Neural crest cell (in vitro differentiated cells): ENCODE measurements at regions not wholly inside any gene's neighbourhood (a gene's known extent, or its start where the extent isn't known, plus 50 kb on each side); places are given as distances from the start of the nearest gene placed in this dataset.
A peak's percentile ranks its signal among the peaks of the same experiment; 100 is the strongest.
"Not testable (repeated sequence)": the region's sequence is repeated elsewhere in the genome, so short reads cannot be mapped to it uniquely, and the experiment has no call there.

Source experiments
- DNase-seq: peaks from one replicate; pipeline ENCODE4 v3.0.0; 2021; ENCODE audit warnings: low read depth, mixed read lengths, low spot score
- H3K27ac Mint-ChIP-seq: one replicate; pipeline ENCODE4 v1.8.0; 2021; ENCODE audit warnings: mild to moderate bottlenecking, mixed read lengths; ENCODE audit not compliant: unreplicated experiment
- H3K27me3 Mint-ChIP-seq: 2 replicates; pipeline ENCODE4 v1.8.0; 2021; ENCODE audit warnings: low read depth, mild to moderate bottlenecking, mixed read lengths
- H3K36me3 Mint-ChIP-seq: 2 replicates; pipeline ENCODE4 v1.8.0; 2021; ENCODE audit warnings: low read depth, mild to moderate bottlenecking, mixed read lengths
- H3K4me1 Mint-ChIP-seq: 2 replicates; pipeline ENCODE4 v1.8.0; 2021; ENCODE audit warnings: mixed read lengths
- H3K4me3 Mint-ChIP-seq: one replicate; pipeline ENCODE4 v1.8.0; 2021; ENCODE audit warnings: mild to moderate bottlenecking, mixed read lengths
- H3K9me3 Mint-ChIP-seq: 2 replicates; pipeline ENCODE4 v1.8.0; 2021; ENCODE audit warnings: mixed read lengths
- TF ChIP-seq, protein P1 (sequence below): fragments of 200-600 bp; sonication (generic); conservative IDR thresholded peaks from 2 replicates; pipeline ENCODE4 v1.5.0; 2021; ENCODE audit warnings: antibody characterized with exemption, mild to moderate bottlenecking

DNA sequence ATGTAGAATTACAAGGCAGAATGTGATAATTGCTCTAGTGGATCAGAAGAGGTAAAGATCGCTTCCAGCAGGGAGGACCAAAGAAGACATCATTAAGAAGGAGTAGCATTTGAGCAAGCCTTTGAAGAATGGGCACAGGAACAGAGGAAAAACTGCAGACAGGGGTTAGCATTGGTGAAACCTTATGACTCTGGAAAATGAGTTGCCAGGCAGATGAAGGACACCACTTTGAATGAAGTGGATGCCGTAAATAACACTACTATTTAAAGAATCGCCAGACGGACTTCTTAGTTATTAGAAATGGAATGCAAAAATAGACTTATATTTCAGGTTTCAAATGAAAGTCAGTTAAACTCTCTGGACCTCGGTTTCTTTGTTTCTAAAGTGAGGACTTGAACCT is 727.7 kb downstream of the USP25 start:
- Mint-ChIP-seq H3K27me3 (no peaks in the 10 kb centered on the region), H3K9me3 (peaks cover 5% of the 10 kb centered on the region), H3K27ac (peak overlapping the region; percentile 6), H3K36me3 (peaks cover 3% of the 10 kb centered on the region), H3K4me1 (peaks cover 13% of the 10 kb centered on the region), H3K4me3 (no peak overlapping the region)
- DNase-seq, result no peak
- TF ChIP-seq, protein P1, sequence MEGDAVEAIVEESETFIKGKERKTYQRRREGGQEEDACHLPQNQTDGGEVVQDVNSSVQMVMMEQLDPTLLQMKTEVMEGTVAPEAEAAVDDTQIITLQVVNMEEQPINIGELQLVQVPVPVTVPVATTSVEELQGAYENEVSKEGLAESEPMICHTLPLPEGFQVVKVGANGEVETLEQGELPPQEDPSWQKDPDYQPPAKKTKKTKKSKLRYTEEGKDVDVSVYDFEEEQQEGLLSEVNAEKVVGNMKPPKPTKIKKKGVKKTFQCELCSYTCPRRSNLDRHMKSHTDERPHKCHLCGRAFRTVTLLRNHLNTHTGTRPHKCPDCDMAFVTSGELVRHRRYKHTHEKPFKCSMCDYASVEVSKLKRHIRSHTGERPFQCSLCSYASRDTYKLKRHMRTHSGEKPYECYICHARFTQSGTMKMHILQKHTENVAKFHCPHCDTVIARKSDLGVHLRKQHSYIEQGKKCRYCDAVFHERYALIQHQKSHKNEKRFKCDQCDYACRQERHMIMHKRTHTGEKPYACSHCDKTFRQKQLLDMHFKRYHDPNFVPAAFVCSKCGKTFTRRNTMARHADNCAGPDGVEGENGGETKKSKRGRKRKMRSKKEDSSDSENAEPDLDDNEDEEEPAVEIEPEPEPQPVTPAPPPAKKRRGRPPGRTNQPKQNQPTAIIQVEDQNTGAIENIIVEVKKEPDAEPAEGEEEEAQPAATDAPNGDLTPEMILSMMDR, result no peak

DNA sequence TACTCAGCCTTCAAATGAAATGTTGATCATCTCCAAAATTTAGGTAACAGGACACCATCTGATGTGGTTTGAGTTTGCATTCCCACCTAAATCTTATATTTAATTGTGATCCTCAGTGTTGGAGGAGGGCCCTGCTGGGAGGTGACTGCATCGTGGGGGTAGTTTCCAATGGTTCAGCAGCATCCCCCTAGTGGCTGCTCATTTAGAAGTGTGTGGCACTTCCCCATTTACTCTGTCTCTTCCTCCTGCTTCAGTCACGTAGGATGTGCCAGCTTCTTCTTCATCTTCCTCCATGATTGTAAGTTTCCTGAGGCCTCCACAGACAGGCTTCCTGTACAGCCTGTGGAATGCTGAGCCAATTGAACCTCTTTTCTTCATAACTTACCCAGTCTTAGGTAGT is 731.2 kb downstream of the USP25 start:
- Mint-ChIP-seq H3K9me3 (peaks cover 13% of the 10 kb centered on the region), H3K4me1 (peaks cover 5% of the 10 kb centered on the region), H3K27ac (no peak overlapping the region), H3K27me3 (no peaks in the 10 kb centered on the region), H3K36me3 (peaks cover 11% of the 10 kb centered on the region), H3K4me3 (no peak overlapping the region)
- no peak for DNase-seq
- TF ChIP-seq, protein P1, result no peak

DNA sequence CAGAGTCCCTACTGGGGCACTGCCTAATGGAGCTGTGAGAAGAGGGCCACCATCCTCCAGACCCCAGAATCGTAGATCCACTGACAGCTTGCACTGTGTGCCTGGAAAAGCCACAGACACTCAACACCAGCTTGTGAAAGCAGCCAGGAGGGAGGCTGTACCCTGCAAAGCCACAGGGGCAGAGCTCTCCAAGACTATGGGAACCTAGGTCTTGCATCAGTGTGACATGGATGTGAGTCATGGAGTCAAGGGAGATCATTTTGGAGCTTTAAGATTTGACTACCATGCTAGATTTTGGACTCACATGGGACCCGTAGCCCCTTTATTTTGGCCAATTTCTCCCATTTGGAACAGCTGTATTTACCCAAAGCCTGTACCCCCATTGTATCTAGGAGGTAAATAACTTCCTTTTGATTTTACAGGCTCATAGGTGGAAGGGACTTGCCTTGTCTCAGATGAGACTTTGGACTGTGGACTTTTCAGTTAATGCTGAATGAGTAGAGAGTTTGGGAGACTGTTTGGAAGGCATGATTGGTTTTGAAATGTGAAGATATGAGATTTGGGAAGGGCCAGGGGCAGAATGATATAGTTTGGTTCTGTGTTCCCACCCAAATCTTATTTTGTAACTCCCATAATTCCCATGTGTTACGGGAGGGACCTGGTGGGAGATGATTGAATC is 734.6 kb downstream of the USP25 start:
- Mint-ChIP-seq H3K27ac (peak overlapping the region; percentile 24), H3K36me3 (peaks cover 11% of the 10 kb centered on the region), H3K9me3 (peaks cover 13% of the 10 kb centered on the region)
- not testable (repeated sequence) for DNase-seq, H3K4me3 Mint-ChIP-seq, H3K4me1 Mint-ChIP-seq, H3K27me3 Mint-ChIP-seq

DNA sequence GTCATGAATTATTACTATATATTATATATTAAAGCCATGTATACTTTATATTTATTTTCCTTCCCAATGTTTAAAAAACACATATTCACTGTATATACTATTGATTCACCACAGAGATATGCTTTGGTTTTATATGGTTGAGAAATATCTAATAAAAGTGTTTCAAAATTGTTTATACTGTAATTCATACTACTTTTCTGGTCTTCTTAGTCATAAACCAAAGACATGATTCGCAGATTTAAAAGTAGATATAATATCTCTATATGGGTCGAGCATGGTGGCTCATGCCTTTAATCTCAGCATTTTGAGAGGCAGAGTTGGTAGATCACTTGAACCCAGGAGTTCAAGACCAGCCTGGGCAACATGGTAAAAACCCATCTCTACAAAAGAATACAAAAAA is 738.4 kb downstream of the USP25 start:
- DNase-seq, result no peak
- Mint-ChIP-seq H3K4me3 (no peak overlapping the region), H3K27me3 (no peaks in the 10 kb centered on the region), H3K9me3 (peaks cover 4% of the 10 kb centered on the region), H3K36me3 (peaks cover 4% of the 10 kb centered on the region), H3K27ac (no peak overlapping the region), H3K4me1 (no peaks in the 10 kb centered on the region)
- TF ChIP-seq, protein P1, result no peak

DNA sequence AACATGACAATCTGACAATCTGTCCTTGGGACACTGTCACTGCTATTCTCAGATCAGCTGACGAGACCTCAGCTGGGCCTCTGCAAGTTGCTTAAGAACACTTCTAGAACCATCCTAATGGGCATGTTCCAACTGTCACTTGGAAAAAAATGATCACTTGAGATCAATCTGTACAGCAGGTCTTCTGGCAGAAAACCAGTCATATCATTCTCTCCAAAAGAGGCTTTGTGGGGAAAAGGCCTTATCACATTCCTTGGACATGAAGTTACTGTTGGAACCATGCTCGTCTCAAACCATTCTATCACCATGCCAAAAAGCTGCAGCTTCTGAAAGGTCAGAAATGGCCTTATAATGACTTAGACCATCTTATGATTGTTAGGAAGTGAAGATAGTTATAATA is 744.2 kb downstream of the USP25 start:
- no peak overlapping the region for H3K4me3 Mint-ChIP-seq
- H3K4me1 Mint-ChIP-seq, result no peaks in the 10 kb centered on the region
- peaks cover 6% of the 10 kb centered on the region for H3K36me3 Mint-ChIP-seq
- H3K27me3 Mint-ChIP-seq, result no peaks in the 10 kb centered on the region
- TF ChIP-seq, protein P1, result no peak
- no peak overlapping the region for H3K27ac Mint-ChIP-seq
- H3K9me3 Mint-ChIP-seq, result peaks cover 6% of the 10 kb centered on the region
- DNase-seq, result no peak

DNA sequence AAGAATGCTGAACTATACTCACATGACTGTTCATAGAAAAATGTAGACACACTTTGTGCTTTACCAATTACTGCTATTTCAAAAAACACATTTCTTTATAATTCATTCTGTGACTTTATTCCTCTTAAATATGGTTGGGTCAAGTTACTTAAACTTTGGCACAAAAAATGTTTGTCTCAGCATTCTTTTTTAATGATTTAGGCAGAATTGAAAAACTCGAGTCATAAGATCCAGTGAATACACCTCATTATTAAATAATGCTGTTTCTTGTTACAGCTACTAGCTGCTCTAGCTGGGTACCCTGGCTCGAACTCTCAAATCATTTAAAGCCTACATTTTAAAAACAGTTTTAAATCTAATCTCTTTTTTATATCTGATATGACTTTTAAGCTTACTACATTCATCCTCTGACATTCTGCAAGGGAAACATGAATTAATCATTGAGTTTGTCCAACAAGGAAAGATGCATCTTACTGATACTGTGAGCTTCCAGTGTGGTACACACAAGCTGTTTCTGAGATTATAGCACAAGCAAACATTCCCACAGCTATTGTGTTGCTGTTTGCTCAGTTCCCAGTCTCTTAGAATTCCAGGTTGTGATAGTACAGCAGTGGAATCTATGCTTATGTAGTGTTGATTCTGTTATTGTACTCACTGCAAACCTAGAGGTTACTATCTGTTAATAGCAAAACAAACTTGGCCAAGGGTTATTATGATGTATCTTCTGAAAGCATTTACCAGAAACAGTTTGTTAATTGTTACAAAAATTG is 746.5 kb downstream of the USP25 start:
- TF ChIP-seq, protein P1, result no peak
- H3K4me3 Mint-ChIP-seq, result no peak overlapping the region
- DNase-seq, result no peak

More for the DNA sequence above, 746.5 kb downstream of the USP25 start:
- Mint-ChIP-seq H3K36me3 (peaks cover 18% of the 10 kb centered on the region), H3K4me1 (no peaks in the 10 kb centered on the region), H3K27ac (no peak overlapping the region), H3K27me3 (no peaks in the 10 kb centered on the region), H3K9me3 (peaks cover 18% of the 10 kb centered on the region)
